ENCODE measurements at regions not wholly inside any gene's neighbourhood (a gene's known extent, or its start where the extent isn't known, plus 50 kb on each side); places are given as distances from the start of the nearest gene placed in this dataset.

- TF ChIP-seq CTCF (IDR thresholded peaks at IDR 0.05; ENCODE audit: low read depth, low read length, missing control alignments) = no peak
- no peak for DNase-seq (ENCODE audit: low read depth)
- H3K4me3 ChIP-seq (ENCODE audit: low read depth, low read length) = no peak overlapping the region
These were observed 93.4 kb downstream of the ADRA2C start for GRCh38 chr4:3859571-3859970.

- TF ChIP-seq CTCF (IDR thresholded peaks at IDR 0.05; ENCODE audit: low read depth, low read length, missing control alignments) = no peak
- no peak for DNase-seq (ENCODE audit: low read depth)
- no peak overlapping the region for H3K4me3 ChIP-seq (ENCODE audit: low read depth, low read length)
These were observed 94.1 kb downstream of the ADRA2C start for GRCh38 chr4:3860061-3860912.

- H3K4me3 ChIP-seq (ENCODE audit: low read depth, low read length) = no peak overlapping the region
- no peak for TF ChIP-seq CTCF (IDR thresholded peaks at IDR 0.05; ENCODE audit: low read depth, low read length, missing control alignments)
- no peak for DNase-seq (ENCODE audit: low read depth)
These were observed 94.9 kb downstream of the ADRA2C start for GRCh38 chr4:3860913-3861636.

GRCh38 chr4:3861720-3862639 is 95.8 kb downstream of the ADRA2C start:
- no peak for DNase-seq (ENCODE audit: low read depth)
- no peak overlapping the region for H3K4me3 ChIP-seq (ENCODE audit: low read depth, low read length)
- TF ChIP-seq CTCF (IDR thresholded peaks at IDR 0.05; ENCODE audit: low read depth, low read length, missing control alignments) = no peak

GRCh38 chr4:3862640-3863420 is 96.6 kb downstream of the ADRA2C start:
- DNase-seq (ENCODE audit: low read depth) = no peak
- no peak for TF ChIP-seq CTCF (IDR thresholded peaks at IDR 0.05; ENCODE audit: low read depth, low read length, missing control alignments)
- H3K4me3 ChIP-seq (ENCODE audit: low read depth, low read length) = no peak overlapping the region
